ENCODE measurements at regions not wholly inside any gene's neighbourhood (a gene's known extent, or its start where the extent isn't known, plus 50 kb on each side); places are given as distances from the start of the nearest gene placed in this dataset.

GRCh38 chr1:60387175-60387574 is 313.6 kb upstream of the C1orf87 start:
- CTCF ChIA-PET, result no interaction called here
- no peak overlapping the region for H3K4me3 ChIP-seq (ENCODE audit: low read depth, low read length)
- POLR2A ChIA-PET, result no interaction called here
- no peak for TF ChIP-seq CTCF (IDR thresholded peaks at IDR 0.05; ENCODE audit: insufficient read depth, low read length, missing control alignments)
- no peak for DNase-seq (ENCODE audit: low read depth, low spot score)

GRCh38 chr1:60386249-60386648 is 312.7 kb upstream of the C1orf87 start:
- no peak for DNase-seq (ENCODE audit: low read depth, low spot score)
- no peak for TF ChIP-seq CTCF (IDR thresholded peaks at IDR 0.05; ENCODE audit: insufficient read depth, low read length, missing control alignments)
- ChIA-PET POLR2A (no interaction called here), CTCF (no interaction called here)
- no peak overlapping the region for H3K4me3 ChIP-seq (ENCODE audit: low read depth, low read length)

- no peak for TF ChIP-seq CTCF (IDR thresholded peaks at IDR 0.05; ENCODE audit: insufficient read depth, low read length, missing control alignments)
- POLR2A ChIA-PET, result no interaction called here
- CTCF ChIA-PET, result no interaction called here
- no peak overlapping the region for H3K4me3 ChIP-seq (ENCODE audit: low read depth, low read length)
- no peak for DNase-seq (ENCODE audit: low read depth, low spot score)
Observed at GRCh38 chr1:60376196-60376595, 302.6 kb upstream of the C1orf87 start.

- H3K4me3 ChIP-seq (ENCODE audit: low read depth, low read length), result no peak overlapping the region
- POLR2A ChIA-PET, result no interaction called here
- DNase-seq (ENCODE audit: low read depth, low spot score), result no peak
- no peak for TF ChIP-seq CTCF (IDR thresholded peaks at IDR 0.05; ENCODE audit: insufficient read depth, low read length, missing control alignments)
- CTCF ChIA-PET, result no interaction called here
Observed at GRCh38 chr1:60374537-60374936, 301.0 kb upstream of the C1orf87 start.

- TF ChIP-seq CTCF (IDR thresholded peaks at IDR 0.05; ENCODE audit: insufficient read depth, low read length, missing control alignments), result no peak
- DNase-seq (ENCODE audit: low read depth, low spot score), result no peak
Observed at GRCh38 chr1:60367532-60367931, 294.0 kb upstream of the C1orf87 start.

GRCh38 chr1:60359431-60359830 is 285.9 kb upstream of the C1orf87 start:
- TF ChIP-seq CTCF (IDR thresholded peaks at IDR 0.05; ENCODE audit: insufficient read depth, low read length, missing control alignments), result no peak
- H3K4me3 ChIP-seq (ENCODE audit: low read depth, low read length), result no peak overlapping the region
- CTCF ChIA-PET, result no interaction called here
- no peak for DNase-seq (ENCODE audit: low read depth, low spot score)
- POLR2A ChIA-PET, result interaction anchor here (0.5 kb wide), 1 partner anchor 639 kb away, joined by 4 read pairs; no protein-coding TSS in a partner anchor

More at GRCh38 chr1:60367532-60367931, 294.0 kb upstream of the C1orf87 start:
- POLR2A ChIA-PET, result no interaction called here
- H3K4me3 ChIP-seq (ENCODE audit: low read depth, low read length), result no peak overlapping the region
- CTCF ChIA-PET, result no interaction called here
